ENCODE measurements at regions not wholly inside any gene's neighbourhood (a gene's known extent, or its start where the extent isn't known, plus 50 kb on each side); places are given as distances from the start of the nearest gene placed in this dataset.

GRCh38 chr4:28443801-28444412 lies 1583.3 kb downstream of the STIM2 start:
- H3K4me3 Mint-ChIP-seq, result no peak overlapping the region
- no peak overlapping the region for H3K27ac Mint-ChIP-seq
- no peaks in the 10 kb centered on the region for H3K27me3 Mint-ChIP-seq
- intact Hi-C loops (cut with DNase I, micrococcal nuclease), result no loop called here
- POLR2A ChIA-PET, result no interaction called here
- Histone ChIP-seq H3K27me3 (ENCODE audit: control insufficient read depth in 1 of 2, insufficient read depth in 2 of 2, low read length in 2 of 2) (no peaks in the 10 kb centered on the region), H3K4me3 (ENCODE audit: low read length) (no peak overlapping the region), H3K9me3 (ENCODE audit: control insufficient read depth in 1 of 2, insufficient read depth in 1 of 2, low read length in 2 of 2) (peaks cover 0 to 3% of the 10 kb centered on the region in 2 experiments), H3K36me3 (ENCODE audit: insufficient read depth, low read length) (no peaks in the 10 kb centered on the region), H3K4me1 (ENCODE audit: insufficient read depth, low read length) (no peaks in the 10 kb centered on the region), H3K27ac (ENCODE audit: low read depth in 1 of 2, low read length in 2 of 2) (no peak overlapping the region)
- H3K4me1 Mint-ChIP-seq (ENCODE audit: low read depth), result no peaks in the 10 kb centered on the region
- CTCF ChIA-PET, result no interaction called here
- no peak for ATAC-seq (ENCODE audit: poor library complexity)
- no peaks in the 10 kb centered on the region for H3K36me3 Mint-ChIP-seq (ENCODE audit: low read depth)
- no peak for TF ChIP-seq CTCF (IDR thresholded peaks at IDR 0.05)
- no peak for DNase-seq
- H3K9me3 Mint-ChIP-seq, result peaks cover 12% of the 10 kb centered on the region

GRCh38 chr4:28444886-28445496 lies 1584.3 kb downstream of the STIM2 start:
- Mint-ChIP-seq H3K27ac (no peak overlapping the region), H3K9me3 (peaks cover 15% of the 10 kb centered on the region), H3K4me1 (ENCODE audit: low read depth) (no peaks in the 10 kb centered on the region), H3K4me3 (no peak overlapping the region), H3K36me3 (ENCODE audit: low read depth) (no peaks in the 10 kb centered on the region), H3K27me3 (no peaks in the 10 kb centered on the region)
- H3K27me3 ChIP-seq (ENCODE audit: control insufficient read depth in 1 of 2, insufficient read depth in 2 of 2, low read length in 2 of 2), result no peaks in the 10 kb centered on the region
- ATAC-seq (ENCODE audit: poor library complexity), result no peak
- no peaks in the 10 kb centered on the region for H3K4me1 ChIP-seq (ENCODE audit: insufficient read depth, low read length)
- H3K36me3 ChIP-seq (ENCODE audit: insufficient read depth, low read length), result no peaks in the 10 kb centered on the region
- peaks cover 0 to 3% of the 10 kb centered on the region in 2 experiments for H3K9me3 ChIP-seq (ENCODE audit: control insufficient read depth in 1 of 2, insufficient read depth in 1 of 2, low read length in 2 of 2)
- no peak overlapping the region for H3K4me3 ChIP-seq (ENCODE audit: low read length)
- CTCF ChIA-PET, result no interaction called here
- POLR2A ChIA-PET, result no interaction called here
- DNase-seq, result no peak
- intact Hi-C loops (cut with DNase I, micrococcal nuclease), result no loop called here
- TF ChIP-seq CTCF (IDR thresholded peaks at IDR 0.05), result no peak
- no peak overlapping the region for H3K27ac ChIP-seq (ENCODE audit: low read depth in 1 of 2, low read length in 2 of 2)

GRCh38 chr4:28449085-28449484 lies 1588.4 kb downstream of the STIM2 start:
- no peaks in the 10 kb centered on the region for H3K36me3 ChIP-seq (ENCODE audit: insufficient read depth, low read length)
- no peaks in the 10 kb centered on the region for H3K9me3 ChIP-seq (ENCODE audit: control insufficient read depth in 1 of 2, insufficient read depth in 1 of 2, low read length in 2 of 2)
- H3K9me3 Mint-ChIP-seq, result peaks cover 9% of the 10 kb centered on the region
- TF ChIP-seq CTCF (IDR thresholded peaks at IDR 0.05), result no peak
- intact Hi-C loops (cut with DNase I, micrococcal nuclease), result no loop called here
- H3K27me3 ChIP-seq (ENCODE audit: control insufficient read depth in 1 of 2, insufficient read depth in 2 of 2, low read length in 2 of 2), result no peaks in the 10 kb centered on the region
- H3K27me3 Mint-ChIP-seq, result no peaks in the 10 kb centered on the region
- no peak for DNase-seq
- no peak overlapping the region for H3K27ac ChIP-seq (ENCODE audit: low read depth in 1 of 2, low read length in 2 of 2)
- POLR2A ChIA-PET, result no interaction called here
- no peak overlapping the region for H3K4me3 Mint-ChIP-seq
- H3K4me1 ChIP-seq (ENCODE audit: insufficient read depth, low read length), result no peaks in the 10 kb centered on the region
- ATAC-seq (ENCODE audit: poor library complexity), result no peak
- H3K4me3 ChIP-seq (ENCODE audit: low read length), result no peak overlapping the region
- CTCF ChIA-PET, result no interaction called here
- H3K36me3 Mint-ChIP-seq (ENCODE audit: low read depth), result no peaks in the 10 kb centered on the region
- H3K27ac Mint-ChIP-seq, result no peak overlapping the region
- no peaks in the 10 kb centered on the region for H3K4me1 Mint-ChIP-seq (ENCODE audit: low read depth)

All from CD4-positive, alpha-beta T cell (primary cell).